ENCODE measurements at regions not wholly inside any gene's neighbourhood (a gene's known extent, or its start where the extent isn't known, plus 50 kb on each side); places are given as distances from the start of the nearest gene placed in this dataset.

- TF ChIP-seq, protein P1, sequence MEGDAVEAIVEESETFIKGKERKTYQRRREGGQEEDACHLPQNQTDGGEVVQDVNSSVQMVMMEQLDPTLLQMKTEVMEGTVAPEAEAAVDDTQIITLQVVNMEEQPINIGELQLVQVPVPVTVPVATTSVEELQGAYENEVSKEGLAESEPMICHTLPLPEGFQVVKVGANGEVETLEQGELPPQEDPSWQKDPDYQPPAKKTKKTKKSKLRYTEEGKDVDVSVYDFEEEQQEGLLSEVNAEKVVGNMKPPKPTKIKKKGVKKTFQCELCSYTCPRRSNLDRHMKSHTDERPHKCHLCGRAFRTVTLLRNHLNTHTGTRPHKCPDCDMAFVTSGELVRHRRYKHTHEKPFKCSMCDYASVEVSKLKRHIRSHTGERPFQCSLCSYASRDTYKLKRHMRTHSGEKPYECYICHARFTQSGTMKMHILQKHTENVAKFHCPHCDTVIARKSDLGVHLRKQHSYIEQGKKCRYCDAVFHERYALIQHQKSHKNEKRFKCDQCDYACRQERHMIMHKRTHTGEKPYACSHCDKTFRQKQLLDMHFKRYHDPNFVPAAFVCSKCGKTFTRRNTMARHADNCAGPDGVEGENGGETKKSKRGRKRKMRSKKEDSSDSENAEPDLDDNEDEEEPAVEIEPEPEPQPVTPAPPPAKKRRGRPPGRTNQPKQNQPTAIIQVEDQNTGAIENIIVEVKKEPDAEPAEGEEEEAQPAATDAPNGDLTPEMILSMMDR (optimal IDR thresholded peaks at IDR 0.05 in 1 of 3, IDR thresholded peaks at IDR 0.05 in 1 of 3, conservative IDR thresholded peaks at IDR 0.05 in 1 of 3; ENCODE audit: extremely low read depth in 1 of 3, insufficient read depth in 2 of 3, low read length in 3 of 3), result no peak
- no peak for TF ChIP-seq EZH2 (IDR thresholded peaks at IDR 0.05; ENCODE audit: low read length)
Measured at GRCh38 chr9:107948086-107948485, 458.5 kb upstream of the KLF4 start.

Data from keratinocyte (primary cell).